Mammary epithelial cell (primary cell): ENCODE measurements at regions not wholly inside any gene's neighbourhood (a gene's known extent, or its start where the extent isn't known, plus 50 kb on each side); places are given as distances from the start of the nearest gene placed in this dataset.

Experiments
- CTCF ChIP-seq, 2 donors: IDR thresholded peaks in 1 of 2; conservative IDR thresholded peaks in 1 of 2; 2 replicates each; pipeline ENCODE4 v1.5.1; 2011 to 2012; ENCODE audit warnings: inconsistent platforms in 2 of 2, low read length in 2 of 2, mild to moderate bottlenecking in 2 of 2, control low read depth in 1 of 2, low read depth in 1 of 2; ENCODE audit not compliant: insufficient read depth in 1 of 2; ENCODE audit errors: extremely low read depth in 1 of 2
- EZH2 ChIP-seq: IDR thresholded peaks from 2 replicates; pipeline ENCODE4 v1.6.1; 2012; ENCODE audit warnings: low read length, inconsistent platforms, borderline replicate concordance

- TF ChIP-seq EZH2 (no peak), CTCF (conservative IDR thresholded peaks at IDR 0.05 in 1 of 2, IDR thresholded peaks at IDR 0.05 in 1 of 2; ENCODE audit: extremely low read depth in 1 of 2, insufficient read depth in 1 of 2, low read depth in 1 of 2, low read length in 2 of 2) (no peak)
These were observed 261.4 kb downstream of the DHX15 start for GRCh38 chr4:24322995-24323394.
